SK-N-SH (cell line): ENCODE measurements at regions not wholly inside any gene's neighbourhood (a gene's known extent, or its start where the extent isn't known, plus 50 kb on each side); places are given as distances from the start of the nearest gene placed in this dataset.

Source experiments
- CTCF ChIA-PET: fragments of 300-600, 350-600 bp; formaldehyde crosslinking; extraction: SDS; loops from one replicate; lab custom pipeline; 2021; lab: Yijun Ruan, JAX
- POLR2A ChIA-PET: fragments of 350-600 bp; sonication (Branson Sonifier 250); formaldehyde crosslinking; extraction: SDS; loops from one replicate; lab custom pipeline; 2020; ENCODE audit warnings: antibody characterized with exemption, inconsistent platforms; lab: Yijun Ruan, JAX
- DNase-seq: peaks from one replicate; pipeline ENCODE4 v3.0.0; 2012
- H2AFZ ChIP-seq: fragments of 200-600 bp; sonication (generic); 2 replicates; pipeline ENCODE4 v1.8.1; 2016; ENCODE audit warnings: antibody characterized with exemption, mild to moderate bottlenecking, low read depth
- H3F3A ChIP-seq: fragments of 200-600 bp; sonication (generic); replicated peaks from 2 replicates; pipeline ENCODE3; 2016; ENCODE audit warnings: antibody characterized with exemption, mild to moderate bottlenecking; ENCODE audit not compliant: insufficient read depth
- H3K27ac ChIP-seq, 2 experiments: fragments of 200-500 bp in 1 of 2; fragments of 200-600 bp in 1 of 2; sonication (Bioruptor generic) in 1 of 2; sonication (generic), shearing (Covaris generic) in 1 of 2; 2 replicates each; pipeline versions ENCODE4 v1.5.1 to v1.6.1; 2014 to 2016; ENCODE audit warnings: low read depth in 2 of 2, inconsistent platforms in 1 of 2, low read length in 1 of 2, mild to moderate bottlenecking in 1 of 2, mixed read lengths in 1 of 2
- H3K27me3 ChIP-seq: fragments of 200-600 bp; sonication (generic), shearing (Covaris generic); 2 replicates; pipeline ENCODE4 v1.6.1; 2016; ENCODE audit warnings: mixed run types; ENCODE audit not compliant: insufficient read depth
- H3K36me3 ChIP-seq, 2 experiments: fragments of 200-500 bp in 1 of 2; fragments of 200-600 bp in 1 of 2; sonication (Bioruptor generic) in 1 of 2; sonication (generic) in 1 of 2; replicated peaks in 1 of 2; 2 replicates each; pipeline versions ENCODE3 to v1.5.1; 2014 to 2016; ENCODE audit warnings: low read length in 1 of 2, mild to moderate bottlenecking in 1 of 2; ENCODE audit not compliant: insufficient read depth in 2 of 2, control insufficient read depth in 1 of 2
- H3K4me1 ChIP-seq, 2 experiments: fragments of 200-500 bp in 1 of 2; fragments of 200-600 bp in 1 of 2; sonication (Bioruptor generic) in 1 of 2; sonication (generic), shearing (Covaris generic) in 1 of 2; 2 replicates each; pipeline versions ENCODE4 v1.5.1 to v1.6.1; 2014 to 2016; ENCODE audit warnings: low read depth in 1 of 2, low read length in 1 of 2, mixed run types in 1 of 2; ENCODE audit not compliant: insufficient read depth in 2 of 2, control insufficient read depth in 1 of 2
- H3K4me2 ChIP-seq: fragments of 200-600 bp; sonication (generic), shearing (Covaris generic); 2 replicates; pipeline ENCODE4 v1.6.1; 2017; ENCODE audit warnings: mixed run types
- H3K4me3 ChIP-seq, 2 experiments: fragments of 200-500 bp in 1 of 2; fragments of 200-600 bp in 1 of 2; sonication (Bioruptor generic) in 1 of 2; sonication (generic), shearing (Covaris generic) in 1 of 2; 2 replicates each; pipeline versions ENCODE4 v1.5.1 to v1.8.1; 2014 to 2016; ENCODE audit warnings: low read depth in 2 of 2, inconsistent platforms in 1 of 2, low read length in 1 of 2, mild to moderate bottlenecking in 1 of 2, mixed read lengths in 1 of 2, moderate library complexity in 1 of 2
- H3K79me2 ChIP-seq: fragments of 200-600 bp; sonication (generic); 2 replicates; pipeline ENCODE4 v1.8.1; 2017; ENCODE audit warnings: mild to moderate bottlenecking; ENCODE audit not compliant: insufficient read depth
- H3K9ac ChIP-seq: fragments of 200-600 bp; sonication (generic); 2 replicates; pipeline ENCODE4 v1.6.1; 2017; ENCODE audit warnings: mixed run types
- H3K9me2 ChIP-seq: fragments of 200-600 bp; sonication (generic); 2 replicates; pipeline ENCODE4 v1.6.1; 2017; ENCODE audit warnings: mixed run types
- H3K9me3 ChIP-seq: fragments of 200-600 bp; sonication (generic); 2 replicates; pipeline ENCODE4 v1.6.1; 2017; ENCODE audit warnings: mixed run types, mild to moderate bottlenecking, moderate library complexity
- H4K20me1 ChIP-seq: fragments of 200-600 bp; sonication (generic); 2 replicates; pipeline ENCODE4 v1.6.1; 2017; ENCODE audit warnings: mild to moderate bottlenecking, mixed run types; ENCODE audit not compliant: insufficient read depth
- CHD2 ChIP-seq: fragments of 150-350 bp; IDR thresholded peaks from 2 replicates; pipeline ENCODE4 v1.6.1; 2018; ENCODE audit warnings: low read length; ENCODE audit not compliant: partially characterized antibody
- EP300 ChIP-seq, 2 experiments: IDR thresholded peaks; 2 replicates each; pipeline versions ENCODE4 v1.4.0 to v1.6.1; 2012; ENCODE audit warnings: borderline replicate concordance in 1 of 2, low read depth in 1 of 2, low read length in 1 of 2
- GABPA ChIP-seq: IDR thresholded peaks from 2 replicates; pipeline ENCODE4 v1.4.0; 2012; ENCODE audit warnings: low read depth, mild to moderate bottlenecking
- GATA2 ChIP-seq: sonication (generic); formaldehyde crosslinking; IDR thresholded peaks from 2 replicates; pipeline ENCODE4 v1.5.0; 2020; ENCODE audit warnings: mild to moderate bottlenecking, missing genetic modification reagents
- MEF2A ChIP-seq: IDR thresholded peaks from 2 replicates; pipeline ENCODE4 v1.4.0; 2012; ENCODE audit warnings: low read depth, borderline replicate concordance
- PBX3 ChIP-seq: IDR thresholded peaks from 2 replicates; pipeline ENCODE4; 2012
- POLR2AphosphoS5 ChIP-seq: IDR thresholded peaks from 2 replicates; pipeline ENCODE4 v1.6.1; 2012; ENCODE audit warnings: low read depth, low read length
- RAD21 ChIP-seq: IDR thresholded peaks from 2 replicates; pipeline ENCODE4 v1.6.1; 2012; ENCODE audit warnings: mild to moderate bottlenecking, low read length
- SIN3A ChIP-seq: IDR thresholded peaks from 2 replicates; pipeline ENCODE4 v1.6.1; 2012; ENCODE audit warnings: low read depth, mild to moderate bottlenecking, low read length, moderate library complexity, borderline replicate concordance
- TAF1 ChIP-seq: IDR thresholded peaks from 2 replicates; pipeline ENCODE4 v1.6.1; 2012; ENCODE audit warnings: low read depth, mild to moderate bottlenecking, low read length, moderate library complexity, borderline replicate concordance
- TCF12 ChIP-seq: IDR thresholded peaks from 2 replicates; pipeline ENCODE4 v1.4.0; 2012
- WGBS: methylation state at CpG from one replicate; pipeline ENCODE4 v1.1.6; 2017; ENCODE audit warnings: low lambda C conversion rate; 5-methylcytosine and 5-hydroxymethylcytosine counted together
- TF ChIP-seq, protein P1 (sequence below): fragments of 200-600 bp; sonication (generic); IDR thresholded peaks from 2 replicates; pipeline ENCODE4 v1.6.1; 2017; ENCODE audit warnings: antibody characterized with exemption, mild to moderate bottlenecking, moderate library complexity

DNA sequence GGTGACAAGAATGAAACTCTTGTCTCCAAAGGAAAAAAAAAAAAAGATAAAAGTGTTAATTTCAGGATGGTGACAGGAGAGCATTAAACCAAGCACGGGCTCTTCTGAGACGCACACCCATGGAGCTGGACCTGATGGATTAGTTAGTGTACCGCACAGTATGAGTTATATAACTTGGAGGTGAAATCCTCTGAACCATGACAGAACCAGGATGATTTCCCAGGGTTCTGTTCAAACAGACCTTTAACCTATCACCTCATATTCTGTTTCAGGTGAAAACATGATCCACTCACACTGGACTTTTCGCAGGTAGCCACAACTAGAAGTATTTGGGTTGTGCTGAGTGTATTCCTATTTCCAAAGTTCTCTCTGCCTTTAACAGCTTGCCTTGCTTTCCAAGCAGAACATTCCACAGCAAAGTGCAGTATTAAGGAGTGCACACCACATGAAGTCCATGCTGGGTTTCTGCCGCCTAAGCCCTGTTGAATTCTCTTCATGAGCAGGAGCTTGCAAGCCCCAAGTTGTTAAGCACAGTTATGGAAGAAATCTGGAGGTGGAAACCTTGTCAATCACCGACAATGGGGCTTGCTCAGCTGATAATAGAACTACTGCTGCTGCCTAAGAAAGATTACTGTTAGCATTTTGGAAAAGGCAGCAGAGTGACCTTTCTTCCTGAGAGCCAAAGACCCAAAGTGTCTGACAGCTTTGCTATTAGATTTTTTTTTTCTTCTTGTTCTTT lies 461.7 kb downstream of the TLE1 start (continued):
- TF ChIP-seq, protein P1, sequence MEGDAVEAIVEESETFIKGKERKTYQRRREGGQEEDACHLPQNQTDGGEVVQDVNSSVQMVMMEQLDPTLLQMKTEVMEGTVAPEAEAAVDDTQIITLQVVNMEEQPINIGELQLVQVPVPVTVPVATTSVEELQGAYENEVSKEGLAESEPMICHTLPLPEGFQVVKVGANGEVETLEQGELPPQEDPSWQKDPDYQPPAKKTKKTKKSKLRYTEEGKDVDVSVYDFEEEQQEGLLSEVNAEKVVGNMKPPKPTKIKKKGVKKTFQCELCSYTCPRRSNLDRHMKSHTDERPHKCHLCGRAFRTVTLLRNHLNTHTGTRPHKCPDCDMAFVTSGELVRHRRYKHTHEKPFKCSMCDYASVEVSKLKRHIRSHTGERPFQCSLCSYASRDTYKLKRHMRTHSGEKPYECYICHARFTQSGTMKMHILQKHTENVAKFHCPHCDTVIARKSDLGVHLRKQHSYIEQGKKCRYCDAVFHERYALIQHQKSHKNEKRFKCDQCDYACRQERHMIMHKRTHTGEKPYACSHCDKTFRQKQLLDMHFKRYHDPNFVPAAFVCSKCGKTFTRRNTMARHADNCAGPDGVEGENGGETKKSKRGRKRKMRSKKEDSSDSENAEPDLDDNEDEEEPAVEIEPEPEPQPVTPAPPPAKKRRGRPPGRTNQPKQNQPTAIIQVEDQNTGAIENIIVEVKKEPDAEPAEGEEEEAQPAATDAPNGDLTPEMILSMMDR = no peak
- no peak for TF ChIP-seq MEF2A
- TF ChIP-seq PBX3 = no peak

- no peaks in the 10 kb centered on the region for H3K79me2 ChIP-seq
- POLR2A ChIA-PET = no interaction called here
- H4K20me1 ChIP-seq = no peaks in the 10 kb centered on the region
- H3K4me3 ChIP-seq = no peak overlapping the region
- no peaks in the 10 kb centered on the region for H3K4me1 ChIP-seq
- TF ChIP-seq POLR2AphosphoS5 (no peak), RAD21 (no peak), TCF12 (no peak), TAF1 (no peak), EP300 (IDR thresholded peaks at IDR 0.05; ENCODE audit: borderline replicate concordance in 1 of 2, low read depth in 1 of 2, low read length in 1 of 2) (no peak), GABPA (no peak), GATA2 (CRISPR knock-in tag) (no peak), CHD2 (no peak), SIN3A (no peak)
- TF ChIP-seq, protein P1 = no peak
- TF ChIP-seq, all 33 proteins: peak for 0
- CTCF ChIA-PET = no interaction called here
- no peaks in the 10 kb centered on the region for H3K36me3 ChIP-seq
- H3F3A ChIP-seq = no peaks in the 10 kb centered on the region
- H3K9me3 ChIP-seq = no peaks in the 10 kb centered on the region
- no peak for DNase-seq
- no peaks in the 10 kb centered on the region for H3K9me2 ChIP-seq
- H3K27me3 ChIP-seq = no peaks in the 10 kb centered on the region
- no peak overlapping the region for H3K27ac ChIP-seq
- no peak overlapping the region for H3K4me2 ChIP-seq
- 41% methylated on average over 1 of the region's 1 CpG for WGBS
- no peak overlapping the region for H3K9ac ChIP-seq
- no peak overlapping the region for H2AFZ ChIP-seq
Observed at GRCh38 chr9:81225596-81225995, 463.8 kb downstream of the TLE1 start.
